ENCODE measurements at regions not wholly inside any gene's neighbourhood (a gene's known extent, or its start where the extent isn't known, plus 50 kb on each side); places are given as distances from the start of the nearest gene placed in this dataset.

- TF ChIP-seq CTCF (IDR thresholded peaks at IDR 0.05) (no peak), POLR2A (IDR thresholded peaks at IDR 0.05) (no peak)
Measured at GRCh38 chr7:130998993-130999602, 265.1 kb upstream of the KLF14 start.
